ENCODE measurements at regions not wholly inside any gene's neighbourhood (a gene's known extent, or its start where the extent isn't known, plus 50 kb on each side); places are given as distances from the start of the nearest gene placed in this dataset.

DNA sequence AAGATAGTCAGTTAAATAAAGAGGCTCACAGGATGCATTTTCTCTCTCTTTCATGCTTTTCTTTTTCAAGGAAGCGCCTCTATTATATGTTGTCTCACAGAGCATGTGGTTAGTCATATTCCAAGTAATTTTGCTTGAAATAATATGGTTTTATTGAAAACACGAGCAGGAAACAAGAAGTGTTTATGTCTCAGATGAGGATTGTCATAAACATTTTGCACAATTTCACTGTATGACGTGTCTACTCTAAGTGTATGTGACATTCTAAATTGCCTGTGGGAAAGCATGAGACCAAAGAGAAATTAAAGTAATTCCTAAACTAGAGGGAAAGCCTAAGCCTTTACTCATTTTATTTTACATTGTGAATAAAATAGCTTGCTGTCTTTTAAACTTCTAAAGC lies 818.6 kb downstream of the EPHA3 start:
- TF ChIP-seq EP300 (IDR thresholded peaks at IDR 0.05): no peak
- TF ChIP-seq, protein P1, sequence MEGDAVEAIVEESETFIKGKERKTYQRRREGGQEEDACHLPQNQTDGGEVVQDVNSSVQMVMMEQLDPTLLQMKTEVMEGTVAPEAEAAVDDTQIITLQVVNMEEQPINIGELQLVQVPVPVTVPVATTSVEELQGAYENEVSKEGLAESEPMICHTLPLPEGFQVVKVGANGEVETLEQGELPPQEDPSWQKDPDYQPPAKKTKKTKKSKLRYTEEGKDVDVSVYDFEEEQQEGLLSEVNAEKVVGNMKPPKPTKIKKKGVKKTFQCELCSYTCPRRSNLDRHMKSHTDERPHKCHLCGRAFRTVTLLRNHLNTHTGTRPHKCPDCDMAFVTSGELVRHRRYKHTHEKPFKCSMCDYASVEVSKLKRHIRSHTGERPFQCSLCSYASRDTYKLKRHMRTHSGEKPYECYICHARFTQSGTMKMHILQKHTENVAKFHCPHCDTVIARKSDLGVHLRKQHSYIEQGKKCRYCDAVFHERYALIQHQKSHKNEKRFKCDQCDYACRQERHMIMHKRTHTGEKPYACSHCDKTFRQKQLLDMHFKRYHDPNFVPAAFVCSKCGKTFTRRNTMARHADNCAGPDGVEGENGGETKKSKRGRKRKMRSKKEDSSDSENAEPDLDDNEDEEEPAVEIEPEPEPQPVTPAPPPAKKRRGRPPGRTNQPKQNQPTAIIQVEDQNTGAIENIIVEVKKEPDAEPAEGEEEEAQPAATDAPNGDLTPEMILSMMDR (IDR thresholded peaks at IDR 0.05): no peak
